Upper lobe of left lung (tissue), 6 donors: ENCODE measurements at regions not wholly inside any gene's neighbourhood (a gene's known extent, or its start where the extent isn't known, plus 50 kb on each side); places are given as distances from the start of the nearest gene placed in this dataset.

Source experiments
- ATAC-seq, 2 donors: fragments of 200-7000 bp; cut with Tn5 transposase; one replicate each; pipeline ENCODE4 v1.9.1; 2022; ENCODE audit warnings: mild to moderate bottlenecking in 2 of 2, moderate library complexity in 2 of 2; ENCODE audit not compliant: low FRiP score in 2 of 2
- DNase-seq, 2 donors: peaks; one replicate each; pipeline ENCODE4 v3.0.0-alpha.2; 2019 to 2020
- H3K27ac ChIP-seq, 4 donors: fragments of 200-600 bp; sonication (generic); one replicate each; pipeline ENCODE4 v1.5.1; 2016 to 2019
- H3K27me3 ChIP-seq, 4 donors: fragments of 200-600 bp; sonication (generic); one replicate each; pipeline ENCODE4 v1.5.1; 2017 to 2019
- H3K36me3 ChIP-seq, 4 donors: fragments of 200-600 bp; sonication (generic); one replicate each; pipeline ENCODE4 v1.5.1; 2016 to 2019
- H3K4me1 ChIP-seq, 4 donors: fragments of 200-600 bp; sonication (generic); one replicate each; pipeline ENCODE4 v1.5.1; 2018 to 2019
- H3K4me3 ChIP-seq, 4 donors: fragments of 200-600 bp; sonication (generic); one replicate each; pipeline ENCODE4 v1.5.1; 2017 to 2019; ENCODE audit warnings: mild to moderate bottlenecking in 2 of 4, moderate library complexity in 1 of 4
- H3K9me3 ChIP-seq, 4 donors: fragments of 200-600 bp; sonication (generic); one replicate each; pipeline ENCODE4 v1.5.1; 2018 to 2019
- EP300 ChIP-seq, 4 donors: sonication (generic); formaldehyde crosslinking; IDR thresholded peaks; one replicate each; pipeline ENCODE4 v1.5.1; 2017; ENCODE audit warnings: antibody characterized with exemption in 4 of 4, control low read depth in 2 of 4
- POLR2A ChIP-seq, 4 donors: fragments of 450-650 bp; IDR thresholded peaks; one replicate each; pipeline ENCODE4 v1.5.1; 2016 to 2017; ENCODE audit warnings: antibody characterized with exemption in 4 of 4, mild to moderate bottlenecking in 2 of 4
- POLR2AphosphoS5 ChIP-seq, 2 donors: sonication (generic); formaldehyde crosslinking; IDR thresholded peaks; one replicate each; pipeline ENCODE4 v1.5.1; 2017; ENCODE audit warnings: antibody characterized with exemption in 2 of 2
- WGBS, 2 donors: methylation state at CpG; one replicate each; pipeline ENCODE4 v1.1.5; 2017 to 2018; 5-methylcytosine and 5-hydroxymethylcytosine counted together
- TF ChIP-seq, protein P1 (sequence below), 6 experiments: fragments of 450-650 bp in 4 of 6; fragments of 200-600 bp in 2 of 6; sonication (generic) in 2 of 6; IDR thresholded peaks; one replicate each; pipeline ENCODE4 v1.5.1; 2016 to 2019; ENCODE audit warnings: antibody characterized with exemption in 6 of 6
- donor health status: DM: no; HTN: no; CAD: no; lungs with moderate emphysema.
- donor health status: DM: no; HTN: yes; CAD: no; lungs with severe emphysema.

DNA sequence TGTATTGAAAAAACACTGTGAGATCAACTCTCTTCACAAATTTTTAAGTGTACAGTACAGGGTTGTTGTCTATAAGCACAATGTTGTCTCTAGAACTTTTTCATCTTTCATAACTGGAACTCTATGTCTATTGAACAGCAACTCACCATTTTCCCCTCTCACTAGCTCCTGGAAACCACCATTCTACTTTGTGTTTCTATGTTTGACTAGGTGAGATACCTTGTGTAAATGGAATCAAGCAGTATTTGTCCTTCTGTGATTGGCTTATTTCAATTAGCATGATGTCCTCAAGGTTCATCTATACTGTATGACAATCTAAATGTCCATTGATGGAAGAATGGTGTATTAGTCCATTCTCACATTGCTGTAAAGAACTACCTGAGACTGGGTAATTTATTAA, 210.1 kb upstream of the FUT9 start:
- H3K4me1 ChIP-seq, result no peaks in the 10 kb centered on the region
- H3K36me3 ChIP-seq, result no peaks in the 10 kb centered on the region
- no peak for ATAC-seq
- no peak overlapping the region for H3K27ac ChIP-seq
- H3K4me3 ChIP-seq, result no peak overlapping the region
- no peaks in the 10 kb centered on the region for H3K27me3 ChIP-seq
- no peaks in the 10 kb centered on the region for H3K9me3 ChIP-seq
- TF ChIP-seq POLR2AphosphoS5 (IDR thresholded peaks at IDR 0.05) (no peak), POLR2A (IDR thresholded peaks at IDR 0.05) (no peak), EP300 (IDR thresholded peaks at IDR 0.05) (no peak)
- TF ChIP-seq, protein P1, sequence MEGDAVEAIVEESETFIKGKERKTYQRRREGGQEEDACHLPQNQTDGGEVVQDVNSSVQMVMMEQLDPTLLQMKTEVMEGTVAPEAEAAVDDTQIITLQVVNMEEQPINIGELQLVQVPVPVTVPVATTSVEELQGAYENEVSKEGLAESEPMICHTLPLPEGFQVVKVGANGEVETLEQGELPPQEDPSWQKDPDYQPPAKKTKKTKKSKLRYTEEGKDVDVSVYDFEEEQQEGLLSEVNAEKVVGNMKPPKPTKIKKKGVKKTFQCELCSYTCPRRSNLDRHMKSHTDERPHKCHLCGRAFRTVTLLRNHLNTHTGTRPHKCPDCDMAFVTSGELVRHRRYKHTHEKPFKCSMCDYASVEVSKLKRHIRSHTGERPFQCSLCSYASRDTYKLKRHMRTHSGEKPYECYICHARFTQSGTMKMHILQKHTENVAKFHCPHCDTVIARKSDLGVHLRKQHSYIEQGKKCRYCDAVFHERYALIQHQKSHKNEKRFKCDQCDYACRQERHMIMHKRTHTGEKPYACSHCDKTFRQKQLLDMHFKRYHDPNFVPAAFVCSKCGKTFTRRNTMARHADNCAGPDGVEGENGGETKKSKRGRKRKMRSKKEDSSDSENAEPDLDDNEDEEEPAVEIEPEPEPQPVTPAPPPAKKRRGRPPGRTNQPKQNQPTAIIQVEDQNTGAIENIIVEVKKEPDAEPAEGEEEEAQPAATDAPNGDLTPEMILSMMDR (IDR thresholded peaks at IDR 0.05), result no peak
- DNase-seq, result no peak

- no peaks in the 10 kb centered on the region for H3K27me3 ChIP-seq
- H3K27ac ChIP-seq, result no peak overlapping the region
- 86 to 87% methylated on average over 3 of the region's 3 CpGs for WGBS, 2 donors
- no peaks in the 10 kb centered on the region for H3K36me3 ChIP-seq
- no peak overlapping the region for H3K4me3 ChIP-seq
- no peaks in the 10 kb centered on the region for H3K9me3 ChIP-seq
- ATAC-seq, result no peak
- H3K4me1 ChIP-seq, result no peaks in the 10 kb centered on the region
- TF ChIP-seq EP300 (IDR thresholded peaks at IDR 0.05) (no peak), POLR2A (IDR thresholded peaks at IDR 0.05) (no peak)
- TF ChIP-seq, protein P1 (IDR thresholded peaks at IDR 0.05), result no peak
- no peak for DNase-seq
These were observed 200.3 kb upstream of the FUT9 start for GRCh38 chr6:95815389-95816056.

DNA sequence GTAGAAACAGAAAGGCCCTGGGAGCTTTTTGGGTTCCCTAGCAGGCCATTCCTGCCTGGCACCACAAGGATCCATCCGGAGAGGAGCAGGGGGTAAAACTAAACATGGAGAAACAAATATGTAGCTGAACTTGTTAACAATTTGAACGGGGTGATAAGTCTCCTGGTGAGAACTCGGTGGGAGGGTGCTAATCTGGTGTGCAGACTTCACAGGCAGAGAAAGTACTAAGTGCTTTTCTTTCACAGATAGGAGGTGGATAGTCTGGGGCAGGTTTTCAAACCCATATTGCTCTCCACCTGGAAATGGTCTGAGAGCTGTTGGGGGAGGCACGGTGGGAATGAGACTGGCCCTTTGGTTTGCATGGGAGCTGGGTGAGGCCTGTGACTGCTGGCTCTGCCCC, 196.3 kb upstream of the FUT9 start:
- ATAC-seq (no peak), DNase-seq (no peak)
- Histone ChIP-seq H3K9me3 (no peaks in the 10 kb centered on the region), H3K27me3 (no peaks in the 10 kb centered on the region), H3K4me3 (no peak overlapping the region), H3K4me1 (no peaks in the 10 kb centered on the region), H3K36me3 (no peaks in the 10 kb centered on the region), H3K27ac (no peak overlapping the region)
- TF ChIP-seq EP300 (IDR thresholded peaks at IDR 0.05) (no peak), POLR2AphosphoS5 (IDR thresholded peaks at IDR 0.05) (no peak), POLR2A (IDR thresholded peaks at IDR 0.05) (no peak)
- TF ChIP-seq, protein P1 (IDR thresholded peaks at IDR 0.05), result no peak
- 41 to 58% methylated on average over 4 of the region's 4 CpGs for WGBS, 2 donors

DNA sequence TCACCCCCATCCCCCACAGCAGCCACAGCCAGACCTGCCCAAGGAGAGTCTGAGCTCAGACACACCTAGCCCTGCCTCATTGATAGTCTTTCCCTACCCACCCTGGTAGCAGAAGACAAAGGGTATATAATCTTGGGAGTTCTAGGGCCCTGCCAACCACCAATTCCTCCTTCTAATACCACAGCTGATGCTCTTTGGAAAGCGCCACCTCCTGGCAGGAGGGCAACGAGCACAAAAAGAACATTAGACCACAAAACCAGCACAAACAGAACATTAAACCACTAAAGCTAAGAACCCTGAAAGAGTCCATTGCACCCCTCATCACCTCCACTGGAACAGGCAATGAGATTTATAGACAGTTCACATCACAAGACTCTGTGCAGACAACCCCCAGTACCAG, 195.8 kb upstream of the FUT9 start:
- Histone ChIP-seq H3K4me3 (no peak overlapping the region), H3K27ac (no peak overlapping the region), H3K27me3 (no peaks in the 10 kb centered on the region), H3K4me1 (no peaks in the 10 kb centered on the region), H3K36me3 (no peaks in the 10 kb centered on the region), H3K9me3 (no peaks in the 10 kb centered on the region)
- DNase-seq (no peak), ATAC-seq (no peak)
- 83 to 88% methylated on average over 2 of the region's 2 CpGs for WGBS, 2 donors
- TF ChIP-seq, protein P1 (IDR thresholded peaks at IDR 0.05), result no peak
- no peak for TF ChIP-seq EP300 (IDR thresholded peaks at IDR 0.05)
- TF ChIP-seq POLR2AphosphoS5 (IDR thresholded peaks at IDR 0.05), result no peak
- no peak for TF ChIP-seq POLR2A (IDR thresholded peaks at IDR 0.05)

- Histone ChIP-seq H3K4me3 (no peak overlapping the region), H3K27ac (no peak overlapping the region), H3K36me3 (no peaks in the 10 kb centered on the region), H3K27me3 (no peaks in the 10 kb centered on the region), H3K4me1 (no peaks in the 10 kb centered on the region), H3K9me3 (no peaks in the 10 kb centered on the region)
- TF ChIP-seq, protein P1 (IDR thresholded peaks at IDR 0.05), result no peak
- TF ChIP-seq POLR2AphosphoS5 (IDR thresholded peaks at IDR 0.05) (no peak), EP300 (IDR thresholded peaks at IDR 0.05) (no peak), POLR2A (IDR thresholded peaks at IDR 0.05) (no peak)
- ATAC-seq (no peak), DNase-seq (no peak)
- WGBS, 2 donors, result 57 to 72% methylated on average over 3 of the region's 3 CpGs
These were observed 184.8 kb upstream of the FUT9 start for GRCh38 chr6:95830859-95831557.
